ENCODE measurements at regions not wholly inside any gene's neighbourhood (a gene's known extent, or its start where the extent isn't known, plus 50 kb on each side); places are given as distances from the start of the nearest gene placed in this dataset.

DNA sequence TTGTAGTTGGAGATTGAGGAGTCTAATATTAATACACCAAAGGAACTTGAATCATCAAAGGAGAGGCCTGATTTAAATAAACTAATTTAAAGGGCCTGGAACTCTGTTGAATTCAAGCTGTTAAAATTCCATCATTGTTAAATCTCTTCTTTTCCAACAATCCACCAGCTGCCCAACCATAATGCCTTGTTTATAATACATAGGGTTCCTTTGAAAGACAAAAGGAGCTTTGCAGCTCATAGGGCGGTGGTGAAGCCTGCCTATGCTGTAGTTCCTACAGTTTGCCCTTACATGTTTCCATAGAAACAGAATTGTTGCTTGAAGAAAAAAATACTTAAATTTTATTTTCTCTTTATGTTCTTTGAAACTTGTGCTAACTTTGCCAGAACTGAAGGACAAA lies 102.8 kb downstream of the GLUD2 start:
- CTCF ChIA-PET (ENCODE audit: low intra/inter-chr PET ratio): no interaction called here
- Histone ChIP-seq H3K9ac (ENCODE audit: insufficient read depth in 1 of 2, low read depth in 2 of 2, low read length in 2 of 2) (no peak overlapping the region), H3K36me3 (ENCODE audit: control insufficient read depth, insufficient read depth, low read length) (no peaks in the 10 kb centered on the region), H3K79me2 (ENCODE audit: control insufficient read depth, insufficient read depth, low read length) (no peaks in the 10 kb centered on the region), H3K9me3 (replicated peaks; ENCODE audit: control insufficient read depth, insufficient read depth, low read depth, low read length) (peaks cover 6% of the 10 kb centered on the region; the same call in 1 of the 2 replicates), H3K27me3 (ENCODE audit: control insufficient read depth in 2 of 2, insufficient read depth in 2 of 2, low read length in 2 of 2) (no peaks in the 10 kb centered on the region), H3K4me2 (ENCODE audit: insufficient read depth, low read length) (no peak overlapping the region), H3K9me1 (ENCODE audit: control insufficient read depth, insufficient read depth, low read length) (no peaks in the 10 kb centered on the region), H4K20me1 (replicated peaks; ENCODE audit: control insufficient read depth, insufficient read depth, low read length) (no peaks in the 10 kb centered on the region), H3K4me1 (replicated peaks in 1 of 2; ENCODE audit: control insufficient read depth in 2 of 2, insufficient read depth in 2 of 2, low read length in 2 of 2) (peaks cover 0 to 8% of the 10 kb centered on the region in 2 experiments; a peak in 2 of 5 replicates), H3K4me3 (no peak overlapping the region), H2AFZ (ENCODE audit: low read depth, low read length) (no peak overlapping the region), H3K27ac (ENCODE audit: extremely low read depth, low read depth, low read length) (no peak overlapping the region)
- POLR2A ChIA-PET: interaction anchor here (1.4 kb wide), 1 partner anchor 9 kb away, joined by 6 read pairs; no protein-coding TSS in a partner anchor
- FAIRE-seq (no peak), DNase-seq (ENCODE audit: extremely low read depth in 1 of 4, low spot score in 3 of 4) (no peak), ATAC-seq (no peak)
- intact Hi-C loops (cut with micrococcal nuclease) (no loop called here), in situ Hi-C loops (cut with MboI) (no loop called here)
- BruUV-seq (replicated peaks): no TSS peak
- WGBS (ENCODE audit: insufficient coverage, low coverage, missing lambda C conversion rate): 88% methylated on average over 1 of the region's 1 CpG
- no peak for TF ChIP-seq ZNF79 (CRISPR knock-in tag; IDR thresholded peaks at IDR 0.05; ENCODE audit: low read depth)
- TF ChIP-seq, protein P1, sequence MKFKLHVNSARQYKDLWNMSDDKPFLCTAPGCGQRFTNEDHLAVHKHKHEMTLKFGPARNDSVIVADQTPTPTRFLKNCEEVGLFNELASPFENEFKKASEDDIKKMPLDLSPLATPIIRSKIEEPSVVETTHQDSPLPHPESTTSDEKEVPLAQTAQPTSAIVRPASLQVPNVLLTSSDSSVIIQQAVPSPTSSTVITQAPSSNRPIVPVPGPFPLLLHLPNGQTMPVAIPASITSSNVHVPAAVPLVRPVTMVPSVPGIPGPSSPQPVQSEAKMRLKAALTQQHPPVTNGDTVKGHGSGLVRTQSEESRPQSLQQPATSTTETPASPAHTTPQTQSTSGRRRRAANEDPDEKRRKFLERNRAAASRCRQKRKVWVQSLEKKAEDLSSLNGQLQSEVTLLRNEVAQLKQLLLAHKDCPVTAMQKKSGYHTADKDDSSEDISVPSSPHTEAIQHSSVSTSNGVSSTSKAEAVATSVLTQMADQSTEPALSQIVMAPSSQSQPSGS (CRISPR knock-in tag; IDR thresholded peaks at IDR 0.05): no peak
- no peak for TF ChIP-seq RFX5 (IDR thresholded peaks at IDR 0.05; ENCODE audit: low read depth, low read length)
- TF ChIP-seq, protein P2, sequence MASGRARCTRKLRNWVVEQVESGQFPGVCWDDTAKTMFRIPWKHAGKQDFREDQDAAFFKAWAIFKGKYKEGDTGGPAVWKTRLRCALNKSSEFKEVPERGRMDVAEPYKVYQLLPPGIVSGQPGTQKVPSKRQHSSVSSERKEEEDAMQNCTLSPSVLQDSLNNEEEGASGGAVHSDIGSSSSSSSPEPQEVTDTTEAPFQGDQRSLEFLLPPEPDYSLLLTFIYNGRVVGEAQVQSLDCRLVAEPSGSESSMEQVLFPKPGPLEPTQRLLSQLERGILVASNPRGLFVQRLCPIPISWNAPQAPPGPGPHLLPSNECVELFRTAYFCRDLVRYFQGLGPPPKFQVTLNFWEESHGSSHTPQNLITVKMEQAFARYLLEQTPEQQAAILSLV (tag; IDR thresholded peaks at IDR 0.05): no peak
- peak; percentile 20; the same call in 1 of the 2 replicates for TF ChIP-seq RFX1 (IDR thresholded peaks at IDR 0.05)
- TF ChIP-seq, protein P3, sequence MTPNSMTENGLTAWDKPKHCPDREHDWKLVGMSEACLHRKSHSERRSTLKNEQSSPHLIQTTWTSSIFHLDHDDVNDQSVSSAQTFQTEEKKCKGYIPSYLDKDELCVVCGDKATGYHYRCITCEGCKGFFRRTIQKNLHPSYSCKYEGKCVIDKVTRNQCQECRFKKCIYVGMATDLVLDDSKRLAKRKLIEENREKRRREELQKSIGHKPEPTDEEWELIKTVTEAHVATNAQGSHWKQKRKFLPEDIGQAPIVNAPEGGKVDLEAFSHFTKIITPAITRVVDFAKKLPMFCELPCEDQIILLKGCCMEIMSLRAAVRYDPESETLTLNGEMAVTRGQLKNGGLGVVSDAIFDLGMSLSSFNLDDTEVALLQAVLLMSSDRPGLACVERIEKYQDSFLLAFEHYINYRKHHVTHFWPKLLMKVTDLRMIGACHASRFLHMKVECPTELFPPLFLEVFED (CRISPR knock-in tag; conservative IDR thresholded peaks at IDR 0.05): no peak
- no peak for TF ChIP-seq EWSR1 (IDR thresholded peaks at IDR 0.05; ENCODE audit: borderline replicate concordance, low read depth, partially characterized antibody)

Measured in K562 (cell line).